OCI-LY7 (cell line): ENCODE measurements at regions not wholly inside any gene's neighbourhood (a gene's known extent, or its start where the extent isn't known, plus 50 kb on each side); places are given as distances from the start of the nearest gene placed in this dataset.

Experiments used
- EZH2phosphoT487 ChIP-seq: fragments of 200-600 bp; sonication (generic); IDR thresholded peaks from 2 replicates; pipeline ENCODE4 v1.6.1; 2018; ENCODE audit warnings: low read depth, borderline replicate concordance, mild to moderate bottlenecking, mixed run types, antibody characterized with exemption, low read length, moderate library complexity, mixed read lengths
- TF ChIP-seq, protein P1 (sequence below): fragments of 200-600 bp; sonication (generic); conservative IDR thresholded peaks from 2 replicates; pipeline ENCODE4 v1.5.1; 2014; ENCODE audit warnings: mild to moderate bottlenecking, antibody characterized with exemption, low read length, moderate library complexity, mixed read lengths

DNA sequence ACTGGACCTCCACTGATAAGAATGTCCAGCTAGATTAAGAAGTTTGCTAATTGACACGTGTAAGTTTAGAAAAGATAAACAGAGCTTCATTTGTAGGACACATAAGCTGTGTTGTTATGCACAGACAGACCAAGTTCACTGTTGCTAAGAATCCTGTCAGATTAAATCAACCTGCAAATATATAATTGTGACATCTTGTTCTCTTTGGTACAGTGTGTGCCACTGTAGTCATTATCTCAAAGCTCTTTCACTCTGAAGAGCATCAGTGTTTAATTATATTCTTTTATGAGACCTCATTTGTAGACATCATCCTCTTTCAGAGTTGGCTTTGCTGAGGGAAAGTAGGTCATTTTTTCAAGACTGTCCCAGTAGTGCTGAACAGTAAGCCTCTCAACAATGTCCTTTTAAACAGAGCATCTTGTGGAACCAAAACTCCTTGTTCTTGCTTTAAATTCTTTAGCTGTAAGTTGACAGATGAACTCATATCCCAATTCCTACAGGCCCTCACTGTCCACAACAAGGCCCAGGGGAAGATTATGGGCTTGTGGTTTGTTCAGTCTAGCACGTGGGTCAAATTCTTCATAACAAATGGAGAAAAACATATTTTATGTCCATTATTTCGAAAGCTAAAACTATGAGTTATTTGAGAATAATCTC, 252.4 kb downstream of the HDGFL1 start:
- TF ChIP-seq, protein P1, sequence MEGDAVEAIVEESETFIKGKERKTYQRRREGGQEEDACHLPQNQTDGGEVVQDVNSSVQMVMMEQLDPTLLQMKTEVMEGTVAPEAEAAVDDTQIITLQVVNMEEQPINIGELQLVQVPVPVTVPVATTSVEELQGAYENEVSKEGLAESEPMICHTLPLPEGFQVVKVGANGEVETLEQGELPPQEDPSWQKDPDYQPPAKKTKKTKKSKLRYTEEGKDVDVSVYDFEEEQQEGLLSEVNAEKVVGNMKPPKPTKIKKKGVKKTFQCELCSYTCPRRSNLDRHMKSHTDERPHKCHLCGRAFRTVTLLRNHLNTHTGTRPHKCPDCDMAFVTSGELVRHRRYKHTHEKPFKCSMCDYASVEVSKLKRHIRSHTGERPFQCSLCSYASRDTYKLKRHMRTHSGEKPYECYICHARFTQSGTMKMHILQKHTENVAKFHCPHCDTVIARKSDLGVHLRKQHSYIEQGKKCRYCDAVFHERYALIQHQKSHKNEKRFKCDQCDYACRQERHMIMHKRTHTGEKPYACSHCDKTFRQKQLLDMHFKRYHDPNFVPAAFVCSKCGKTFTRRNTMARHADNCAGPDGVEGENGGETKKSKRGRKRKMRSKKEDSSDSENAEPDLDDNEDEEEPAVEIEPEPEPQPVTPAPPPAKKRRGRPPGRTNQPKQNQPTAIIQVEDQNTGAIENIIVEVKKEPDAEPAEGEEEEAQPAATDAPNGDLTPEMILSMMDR = no peak
- no peak for TF ChIP-seq EZH2phosphoT487
